Stomach (tissue), 8 donors: ENCODE measurements at regions not wholly inside any gene's neighbourhood (a gene's known extent, or its start where the extent isn't known, plus 50 kb on each side); places are given as distances from the start of the nearest gene placed in this dataset.

Experiments used
- DNase-seq, 2 donors: peaks; one replicate each; pipeline versions ENCODE4 v3.0.0 to v3.0.0-alpha.2; 2013 to 2019
- H3K27ac ChIP-seq, 5 donors: fragments of 200-600 bp in 4 of 5; sonication (generic) in 4 of 5; one replicate each; pipeline ENCODE4 v1.5.1; 2013 to 2019; ENCODE audit warnings: mild to moderate bottlenecking in 1 of 5, moderate library complexity in 1 of 5
- H3K27me3 ChIP-seq, 3 donors: fragments of 200-600 bp; sonication (generic); one replicate each; pipeline ENCODE4 v1.5.1; 2017 to 2019; ENCODE audit warnings: mixed run types in 1 of 3
- H3K36me3 ChIP-seq, 4 donors: fragments of 200-600 bp; sonication (generic); 1 replicate in 3 of 4; 2 replicates in 1 of 4; pipeline ENCODE4 v1.5.1; 2016 to 2019
- H3K4me1 ChIP-seq, 4 donors: fragments of 200-600 bp; sonication (generic); one replicate each; pipeline ENCODE4 v1.5.1; 2016 to 2019
- H3K4me3 ChIP-seq, 4 donors: fragments of 200-600 bp; sonication (generic) in 3 of 4; one replicate each; pipeline ENCODE4 v1.5.1; 2016 to 2019; ENCODE audit warnings: mild to moderate bottlenecking in 1 of 4
- H3K9me3 ChIP-seq, 4 donors: fragments of 200-600 bp; sonication (generic); one replicate each; pipeline ENCODE4 v1.5.1; 2016 to 2019
- EP300 ChIP-seq: sonication (generic); formaldehyde crosslinking; IDR thresholded peaks from one replicate; pipeline ENCODE4 v1.6.1; 2017; ENCODE audit warnings: antibody characterized with exemption
- POLR2A ChIP-seq, 4 donors: fragments of 450-650 bp; IDR thresholded peaks; one replicate each; pipeline ENCODE4 v1.6.1; 2016; ENCODE audit warnings: antibody characterized with exemption in 4 of 4, control low read depth in 2 of 4, mild to moderate bottlenecking in 1 of 4, moderate library complexity in 1 of 4
- POLR2AphosphoS5 ChIP-seq, 3 donors: sonication (generic); formaldehyde crosslinking; IDR thresholded peaks; one replicate each; pipeline ENCODE4 v1.6.1; 2016; ENCODE audit warnings: antibody characterized with exemption in 3 of 3
- WGBS, 5 donors: extraction: QIAGEN DNeasy Blood & Tissue Kit in 3 of 5; methylation state at CpG; one replicate each; pipeline versions ENCODE4 v1.1.5 to v1.1.7; 2013 to 2018; 5-methylcytosine and 5-hydroxymethylcytosine counted together
- intact Hi-C: fragments of 100-400 bp; cut with DNase I; formaldehyde crosslinking; loops from one replicate; pipeline ENCODE4 v1.15.1; 2023; ENCODE audit warnings: low total_unique reads
- TF ChIP-seq, protein P1 (sequence below), 7 experiments: fragments of 450-650 bp in 4 of 7; fragments of 200-600 bp in 3 of 7; sonication (generic) in 3 of 7; IDR thresholded peaks; one replicate each; pipeline ENCODE4 v1.5.1; 2016 to 2019; ENCODE audit warnings: antibody characterized with exemption in 7 of 7, control low read depth in 2 of 7, mild to moderate bottlenecking in 1 of 7
- donor health status: healthy with polysubstance abuse.
- donor health status: Bipolar disorder and iron deficiency.
- donor health status: healthy.

DNA sequence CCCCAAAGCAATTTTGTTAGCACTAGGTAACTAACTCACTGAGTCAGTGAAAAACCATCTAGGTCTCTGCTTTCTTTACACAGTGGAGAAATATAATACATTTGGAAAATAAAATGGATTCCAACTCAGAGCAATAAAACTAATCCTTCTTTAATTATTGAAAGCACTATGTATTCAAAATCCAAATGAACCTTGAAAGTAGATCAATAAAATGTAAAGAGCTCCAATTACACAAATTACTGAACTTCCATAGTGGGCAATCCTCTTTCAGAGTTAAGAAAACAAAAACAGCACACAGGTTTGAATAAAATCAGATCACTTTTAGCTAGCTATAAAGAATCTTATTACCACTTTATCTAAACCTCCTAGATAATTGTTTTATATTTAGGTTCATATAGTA, 208.1 kb downstream of the NR4A2 start:
- H3K27me3 ChIP-seq, result no peaks in the 10 kb centered on the region
- no peak for DNase-seq
- H3K36me3 ChIP-seq, result no peaks in the 10 kb centered on the region
- H3K4me1 ChIP-seq, result no peaks in the 10 kb centered on the region
- no peak overlapping the region for H3K4me3 ChIP-seq
- H3K27ac ChIP-seq, result no peak overlapping the region
- intact Hi-C loops, result no loop called here
- TF ChIP-seq POLR2A (IDR thresholded peaks at IDR 0.05) (no peak), EP300 (no peak), POLR2AphosphoS5 (IDR thresholded peaks at IDR 0.05) (no peak)
- TF ChIP-seq, protein P1, sequence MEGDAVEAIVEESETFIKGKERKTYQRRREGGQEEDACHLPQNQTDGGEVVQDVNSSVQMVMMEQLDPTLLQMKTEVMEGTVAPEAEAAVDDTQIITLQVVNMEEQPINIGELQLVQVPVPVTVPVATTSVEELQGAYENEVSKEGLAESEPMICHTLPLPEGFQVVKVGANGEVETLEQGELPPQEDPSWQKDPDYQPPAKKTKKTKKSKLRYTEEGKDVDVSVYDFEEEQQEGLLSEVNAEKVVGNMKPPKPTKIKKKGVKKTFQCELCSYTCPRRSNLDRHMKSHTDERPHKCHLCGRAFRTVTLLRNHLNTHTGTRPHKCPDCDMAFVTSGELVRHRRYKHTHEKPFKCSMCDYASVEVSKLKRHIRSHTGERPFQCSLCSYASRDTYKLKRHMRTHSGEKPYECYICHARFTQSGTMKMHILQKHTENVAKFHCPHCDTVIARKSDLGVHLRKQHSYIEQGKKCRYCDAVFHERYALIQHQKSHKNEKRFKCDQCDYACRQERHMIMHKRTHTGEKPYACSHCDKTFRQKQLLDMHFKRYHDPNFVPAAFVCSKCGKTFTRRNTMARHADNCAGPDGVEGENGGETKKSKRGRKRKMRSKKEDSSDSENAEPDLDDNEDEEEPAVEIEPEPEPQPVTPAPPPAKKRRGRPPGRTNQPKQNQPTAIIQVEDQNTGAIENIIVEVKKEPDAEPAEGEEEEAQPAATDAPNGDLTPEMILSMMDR (IDR thresholded peaks at IDR 0.05), result no peak
- H3K9me3 ChIP-seq, result no peaks in the 10 kb centered on the region

DNA sequence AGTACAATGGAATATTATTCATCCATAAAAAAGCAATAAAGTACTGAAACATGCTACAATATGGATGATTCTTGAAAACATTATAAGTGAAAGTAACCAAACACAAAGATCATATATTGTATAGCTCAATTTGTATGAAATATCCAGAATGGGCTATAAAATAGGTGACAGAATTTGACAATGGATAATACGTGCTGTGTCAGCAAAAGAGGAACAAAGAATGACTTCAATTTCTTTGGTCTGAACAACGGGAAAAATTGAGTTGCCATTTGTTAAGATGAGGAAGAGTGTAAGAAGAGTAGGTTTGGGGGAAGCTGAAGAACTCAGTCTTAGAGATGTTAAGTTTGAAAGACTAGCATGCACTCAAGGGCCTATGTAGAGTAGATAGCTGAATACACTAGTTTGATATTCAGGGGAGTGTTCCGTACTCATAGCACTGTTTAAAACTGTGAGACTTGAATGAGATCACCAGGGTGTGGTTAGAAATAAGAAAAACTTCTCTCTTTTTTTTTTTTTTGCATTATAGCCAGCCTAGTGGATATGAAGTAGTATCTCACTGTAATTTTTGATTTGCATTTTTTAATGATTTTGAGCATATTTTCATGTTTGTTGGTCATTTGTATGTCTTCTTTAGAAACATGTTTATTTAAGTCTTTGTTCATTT, 213.6 kb downstream of the NR4A2 start:
- WGBS, 5 donors, result 79 to 91% (median 83%) methylated on average over 3 of the region's 3 CpGs
- peak in 1 of 2 donors; percentile 25 for DNase-seq
- TF ChIP-seq EP300 (no peak), POLR2AphosphoS5 (IDR thresholded peaks at IDR 0.05) (no peak), POLR2A (IDR thresholded peaks at IDR 0.05) (no peak)
- TF ChIP-seq, protein P1 (IDR thresholded peaks at IDR 0.05), result no peak
- Histone ChIP-seq H3K27ac (no peak overlapping the region), H3K27me3 (no peaks in the 10 kb centered on the region), H3K4me3 (no peak overlapping the region), H3K4me1 (no peaks in the 10 kb centered on the region), H3K9me3 (no peaks in the 10 kb centered on the region), H3K36me3 (no peaks in the 10 kb centered on the region)
- intact Hi-C loops, result no loop called here

DNA sequence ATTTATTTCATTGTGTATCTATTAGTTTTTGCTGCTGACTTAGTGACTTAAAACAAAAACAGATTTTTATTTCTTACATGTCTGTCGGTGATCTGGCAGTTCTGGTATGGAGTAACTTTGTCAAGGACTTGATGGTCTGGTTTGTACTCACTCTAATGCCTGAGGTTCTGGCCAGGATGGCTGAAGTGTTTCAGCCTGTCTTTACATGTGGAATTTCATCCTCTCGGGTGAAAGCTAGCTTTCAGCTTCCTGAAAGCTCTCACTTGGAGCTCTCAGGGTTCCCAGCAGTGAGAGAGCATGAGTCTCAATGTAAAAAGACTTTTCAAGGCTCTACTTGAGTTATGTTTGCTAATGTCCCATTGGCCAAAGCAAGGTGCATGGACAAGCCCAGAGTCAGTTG, 216.4 kb downstream of the NR4A2 start:
- Histone ChIP-seq H3K4me3 (no peak overlapping the region), H3K27ac (no peak overlapping the region), H3K36me3 (no peaks in the 10 kb centered on the region), H3K4me1 (no peaks in the 10 kb centered on the region), H3K27me3 (no peaks in the 10 kb centered on the region), H3K9me3 (no peaks in the 10 kb centered on the region)
- TF ChIP-seq POLR2A (IDR thresholded peaks at IDR 0.05), result no peak
- TF ChIP-seq, protein P1 (IDR thresholded peaks at IDR 0.05), result no peak
- no peak for TF ChIP-seq POLR2AphosphoS5 (IDR thresholded peaks at IDR 0.05)
- TF ChIP-seq EP300, result no peak
- WGBS, 5 donors, result 60 to 78% (median 77%) methylated on average over 2 of the region's 2 CpGs
- intact Hi-C loops, result no loop called here
- no peak for DNase-seq

DNA sequence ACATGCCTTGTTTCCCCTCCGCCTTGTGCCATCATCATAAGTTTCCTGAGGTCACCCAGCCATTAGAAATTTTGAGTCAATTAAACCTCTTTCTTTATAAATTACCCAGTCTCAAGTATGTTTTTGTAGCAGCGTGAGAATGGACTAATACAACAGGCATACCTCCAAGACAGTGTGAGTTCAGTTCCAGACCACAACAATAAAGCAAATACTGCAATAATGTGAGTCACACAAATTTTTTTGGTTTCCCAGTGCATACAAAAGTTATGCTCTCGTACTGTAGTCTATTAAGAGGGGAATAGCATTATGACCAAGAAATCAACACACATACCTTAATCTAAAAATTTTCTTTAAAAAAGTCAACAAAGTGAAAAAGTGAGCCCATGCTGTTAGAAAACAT, 217.2 kb downstream of the NR4A2 start:
- no peaks in the 10 kb centered on the region for H3K36me3 ChIP-seq
- no peaks in the 10 kb centered on the region for H3K9me3 ChIP-seq
- TF ChIP-seq, protein P1 (IDR thresholded peaks at IDR 0.05), result no peak
- no peak for TF ChIP-seq POLR2A (IDR thresholded peaks at IDR 0.05)
- WGBS, 5 donors, result 75 to 89% (median 84%) methylated on average over 3 of the region's 3 CpGs
- H3K27me3 ChIP-seq, result no peaks in the 10 kb centered on the region
- H3K4me1 ChIP-seq, result no peaks in the 10 kb centered on the region
- H3K4me3 ChIP-seq, result no peak overlapping the region
- DNase-seq, result no peak
- H3K27ac ChIP-seq, result no peak overlapping the region
- intact Hi-C loops, result no loop called here
